ENCODE measurements at regions not wholly inside any gene's neighbourhood (a gene's known extent, or its start where the extent isn't known, plus 50 kb on each side); places are given as distances from the start of the nearest gene placed in this dataset.

DNA sequence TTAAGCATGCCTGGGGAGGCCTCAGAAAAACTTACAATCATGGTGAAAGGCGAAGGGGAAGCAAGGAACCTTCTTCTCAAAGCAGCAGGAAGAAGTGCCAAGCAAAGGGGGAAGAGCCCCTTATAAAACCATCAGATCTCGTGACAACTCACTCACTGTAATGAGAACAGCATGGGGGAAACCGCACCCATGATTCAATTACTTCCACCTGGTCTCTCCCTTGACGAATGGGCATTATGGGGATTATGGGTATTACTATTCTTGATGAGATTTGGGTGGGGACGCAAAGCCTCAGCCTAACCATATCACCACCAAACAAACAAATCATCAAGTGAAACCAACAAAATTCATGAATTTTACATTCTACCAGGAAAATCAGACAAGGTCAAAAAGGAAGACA lies 76.7 kb upstream of the TAB3 start:
- no peak overlapping the region for H3K27ac Mint-ChIP-seq
- ChIA-PET CTCF (no interaction called here), POLR2A (no interaction called here)
- TF ChIP-seq, protein P1, sequence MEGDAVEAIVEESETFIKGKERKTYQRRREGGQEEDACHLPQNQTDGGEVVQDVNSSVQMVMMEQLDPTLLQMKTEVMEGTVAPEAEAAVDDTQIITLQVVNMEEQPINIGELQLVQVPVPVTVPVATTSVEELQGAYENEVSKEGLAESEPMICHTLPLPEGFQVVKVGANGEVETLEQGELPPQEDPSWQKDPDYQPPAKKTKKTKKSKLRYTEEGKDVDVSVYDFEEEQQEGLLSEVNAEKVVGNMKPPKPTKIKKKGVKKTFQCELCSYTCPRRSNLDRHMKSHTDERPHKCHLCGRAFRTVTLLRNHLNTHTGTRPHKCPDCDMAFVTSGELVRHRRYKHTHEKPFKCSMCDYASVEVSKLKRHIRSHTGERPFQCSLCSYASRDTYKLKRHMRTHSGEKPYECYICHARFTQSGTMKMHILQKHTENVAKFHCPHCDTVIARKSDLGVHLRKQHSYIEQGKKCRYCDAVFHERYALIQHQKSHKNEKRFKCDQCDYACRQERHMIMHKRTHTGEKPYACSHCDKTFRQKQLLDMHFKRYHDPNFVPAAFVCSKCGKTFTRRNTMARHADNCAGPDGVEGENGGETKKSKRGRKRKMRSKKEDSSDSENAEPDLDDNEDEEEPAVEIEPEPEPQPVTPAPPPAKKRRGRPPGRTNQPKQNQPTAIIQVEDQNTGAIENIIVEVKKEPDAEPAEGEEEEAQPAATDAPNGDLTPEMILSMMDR (IDR thresholded peaks at IDR 0.05) = no peak
- H3K4me1 Mint-ChIP-seq = no peaks in the 10 kb centered on the region
- intact Hi-C loops (cut with micrococcal nuclease) = no loop called here
- DNase-seq (no peak), ATAC-seq (ENCODE audit: low read depth) (no peak)
- no peaks in the 10 kb centered on the region for H3K36me3 Mint-ChIP-seq (ENCODE audit: low read depth)
- no peak overlapping the region for H3K4me3 Mint-ChIP-seq
- H3K27me3 Mint-ChIP-seq = no peaks in the 10 kb centered on the region
- H3K9me3 Mint-ChIP-seq = no peaks in the 10 kb centered on the region

DNA sequence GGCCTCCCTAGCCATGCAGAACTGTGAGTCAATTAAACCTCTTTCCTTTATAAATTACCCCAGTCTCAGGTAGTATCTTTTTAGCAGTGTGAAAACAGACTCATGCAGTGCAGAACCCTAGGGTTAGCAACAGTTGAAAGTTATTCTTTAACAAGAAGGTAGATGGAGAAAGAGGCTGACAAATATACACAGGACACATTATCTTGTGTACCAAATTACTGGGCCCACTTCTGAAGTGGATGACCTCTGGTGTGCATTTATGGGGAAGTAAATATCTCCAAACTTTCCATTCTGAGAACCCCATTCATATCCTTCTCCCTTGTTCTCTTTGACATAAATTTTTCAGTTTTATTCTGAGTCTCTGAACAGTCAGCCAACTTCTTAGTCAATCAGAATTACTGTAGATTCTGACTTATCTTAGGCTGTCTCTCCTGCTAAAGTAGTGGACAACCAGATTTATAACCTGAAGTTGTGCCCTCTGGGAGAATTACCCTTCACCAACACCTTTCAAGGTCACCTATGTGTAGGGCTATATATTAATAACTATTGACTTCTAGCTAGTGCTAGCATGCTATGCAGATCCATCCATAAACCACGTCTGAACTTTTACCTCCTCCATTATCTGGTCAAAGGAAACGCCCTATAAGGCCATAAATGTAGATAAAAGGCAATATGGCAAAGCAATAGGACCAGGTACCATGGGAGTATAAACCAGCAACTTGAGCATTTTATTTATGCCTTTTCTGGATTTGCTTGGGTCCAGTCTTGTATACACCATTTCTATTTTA lies 72.5 kb upstream of the TAB3 start:
- POLR2A ChIA-PET = no interaction called here

DNA sequence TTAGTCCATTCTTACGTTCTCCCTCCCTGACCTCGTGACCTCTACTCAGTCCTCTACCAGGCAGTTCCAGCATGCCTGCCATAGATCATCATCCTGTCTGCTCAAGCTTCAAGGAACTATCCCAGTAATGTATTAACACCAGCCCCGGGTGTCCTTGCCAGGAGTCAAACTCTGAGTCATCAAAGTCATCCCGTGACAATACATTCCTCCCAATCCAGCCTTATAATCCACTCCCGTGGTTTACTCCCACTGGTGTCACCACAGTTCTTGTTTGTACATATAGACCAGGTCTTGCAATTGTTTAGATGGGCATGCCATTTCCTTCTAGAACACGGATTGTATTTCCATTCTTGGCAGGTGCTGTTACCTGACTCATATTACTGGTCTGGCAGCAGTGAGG lies 68.7 kb upstream of the TAB3 start:
- ATAC-seq (ENCODE audit: low read depth) (no peak), DNase-seq (no peak)
- TF ChIP-seq, protein P1 (IDR thresholded peaks at IDR 0.05) = no peak
- CTCF ChIA-PET = no interaction called here
- Mint-ChIP-seq H3K27me3 (no peaks in the 10 kb centered on the region), H3K4me3 (no peak overlapping the region), H3K27ac (no peak overlapping the region), H3K36me3 (ENCODE audit: low read depth) (no peaks in the 10 kb centered on the region), H3K4me1 (no peaks in the 10 kb centered on the region), H3K9me3 (no peaks in the 10 kb centered on the region)
- intact Hi-C loops (cut with micrococcal nuclease) = no loop called here
- POLR2A ChIA-PET = no interaction called here

More for the DNA sequence above, 72.5 kb upstream of the TAB3 start:
- ATAC-seq (ENCODE audit: low read depth) = no peak
- no peak for DNase-seq
- TF ChIP-seq, protein P1 (IDR thresholded peaks at IDR 0.05) = no peak
- Mint-ChIP-seq H3K9me3 (no peaks in the 10 kb centered on the region), H3K27me3 (no peaks in the 10 kb centered on the region), H3K27ac (no peak overlapping the region), H3K4me3 (no peak overlapping the region), H3K4me1 (no peaks in the 10 kb centered on the region), H3K36me3 (ENCODE audit: low read depth) (no peaks in the 10 kb centered on the region)
- CTCF ChIA-PET = no interaction called here
- intact Hi-C loops (cut with micrococcal nuclease) = no loop called here

GRCh38 chrX:30955687-30956086 lies 66.6 kb upstream of the TAB3 start:
- ATAC-seq (ENCODE audit: low read depth) (no peak), DNase-seq (no peak)
- Mint-ChIP-seq H3K36me3 (ENCODE audit: low read depth) (no peaks in the 10 kb centered on the region), H3K4me1 (no peaks in the 10 kb centered on the region), H3K9me3 (no peaks in the 10 kb centered on the region), H3K27ac (no peak overlapping the region), H3K4me3 (no peak overlapping the region), H3K27me3 (no peaks in the 10 kb centered on the region)
- ChIA-PET CTCF (no interaction called here), POLR2A (no interaction called here)
- TF ChIP-seq, protein P1 (IDR thresholded peaks at IDR 0.05) = no peak
- intact Hi-C loops (cut with micrococcal nuclease) = no loop called here

- no peak overlapping the region for H3K4me3 Mint-ChIP-seq
- no peaks in the 10 kb centered on the region for H3K4me1 Mint-ChIP-seq
- no peak for DNase-seq
- CTCF ChIA-PET = interaction anchor here (0.9 kb wide), 1 partner anchor 21 kb away, joined by 3 read pairs; no protein-coding TSS in a partner anchor
- POLR2A ChIA-PET = no interaction called here
- H3K36me3 Mint-ChIP-seq (ENCODE audit: low read depth) = no peaks in the 10 kb centered on the region
- intact Hi-C loops (cut with micrococcal nuclease) = no loop called here
- TF ChIP-seq, protein P1 (IDR thresholded peaks at IDR 0.05) = no peak
- no peaks in the 10 kb centered on the region for H3K27me3 Mint-ChIP-seq
- no peaks in the 10 kb centered on the region for H3K9me3 Mint-ChIP-seq
- ATAC-seq (ENCODE audit: low read depth) = no peak
- no peak overlapping the region for H3K27ac Mint-ChIP-seq
Observed at GRCh38 chrX:30951003-30951402, 61.9 kb upstream of the TAB3 start.

All from activated B cell treated with CpG ODN at 0.5 μM for 24 hours (primary cell).